Naive thymus-derived CD4-positive, alpha-beta T cell (primary cell): ENCODE measurements at regions not wholly inside any gene's neighbourhood (a gene's known extent, or its start where the extent isn't known, plus 50 kb on each side); places are given as distances from the start of the nearest gene placed in this dataset.

Experiments
- ATAC-seq: fragments of 150-1000 bp; cut with Tn5 transposase; 2 replicates; pipeline ENCODE4 v1.10.0; 2021; ENCODE audit warnings: mild to moderate bottlenecking, moderate library complexity
- CTCF ChIA-PET: fragments of 350-600 bp; sonication (Branson Sonifier 250); formaldehyde crosslinking; loops from one replicate; lab custom pipeline; 2021; ENCODE audit warnings: antibody characterized with exemption; lab: Charles Lee
- POLR2A ChIA-PET: fragments of 350-600 bp; sonication (Branson Sonifier 250); formaldehyde crosslinking; loops from one replicate; lab custom pipeline; 2021; ENCODE audit warnings: antibody characterized with exemption, inconsistent platforms; lab: Charles Lee
- DNase-seq, 9 donors: peaks; one replicate each; pipeline versions ENCODE4 v3.0.0 to v3.0.0-alpha.2; 2020 to 2022; ENCODE audit warnings: mixed read lengths in 1 of 9
- H3K27ac ChIP-seq: one replicate; pipeline ENCODE4 v1.7.0; 2013; ENCODE audit warnings: mild to moderate bottlenecking, low read depth, low read length, moderate library complexity
- H3K27me3 ChIP-seq, 2 donors: one replicate each; pipeline ENCODE4 v1.7.0; 2013; ENCODE audit warnings: low read length in 2 of 2, mild to moderate bottlenecking in 2 of 2, moderate library complexity in 2 of 2; ENCODE audit not compliant: control insufficient read depth in 2 of 2, insufficient read depth in 2 of 2
- H3K36me3 ChIP-seq, 3 experiments: 1 replicate in 2 of 3; 2 replicates in 1 of 3; pipeline ENCODE4 v1.7.0; 2013; ENCODE audit warnings: low read length in 3 of 3, mild to moderate bottlenecking in 3 of 3, moderate library complexity in 1 of 3; ENCODE audit not compliant: insufficient read depth in 3 of 3, control insufficient read depth in 2 of 3
- H3K4me1 ChIP-seq, 2 donors: one replicate each; pipeline ENCODE4 v1.7.0; 2013; ENCODE audit warnings: low read length in 2 of 2, mild to moderate bottlenecking in 2 of 2, moderate library complexity in 1 of 2; ENCODE audit not compliant: control insufficient read depth in 2 of 2, insufficient read depth in 2 of 2
- H3K4me3 ChIP-seq: 2 replicates; pipeline ENCODE4 v1.7.0; 2013; ENCODE audit warnings: mild to moderate bottlenecking, low read length
- H3K9me3 ChIP-seq, 3 experiments: 1 replicate in 2 of 3; 2 replicates in 1 of 3; pipeline ENCODE4 v1.7.0; 2013; ENCODE audit warnings: low read length in 3 of 3; ENCODE audit not compliant: control insufficient read depth in 2 of 3
- H3K27ac Mint-ChIP-seq, 9 donors: one replicate each; pipeline ENCODE4 v1.8.0; 2020 to 2022; ENCODE audit warnings: mixed read lengths in 9 of 9, mild to moderate bottlenecking in 8 of 9, moderate library complexity in 5 of 9, inconsistent platforms in 2 of 9
- H3K27me3 Mint-ChIP-seq, 5 donors: one replicate each; pipeline ENCODE4 v1.8.0; 2021 to 2022; ENCODE audit warnings: mixed read lengths in 5 of 5, mild to moderate bottlenecking in 1 of 5
- H3K36me3 Mint-ChIP-seq, 5 donors: one replicate each; pipeline ENCODE4 v1.8.0; 2020 to 2022; ENCODE audit warnings: mixed read lengths in 5 of 5, mild to moderate bottlenecking in 3 of 5, inconsistent platforms in 1 of 5
- H3K4me1 Mint-ChIP-seq, 7 donors: one replicate each; pipeline ENCODE4 v1.8.0; 2020 to 2022; ENCODE audit warnings: mixed read lengths in 7 of 7, mild to moderate bottlenecking in 3 of 7, inconsistent platforms in 1 of 7
- H3K4me3 Mint-ChIP-seq, 10 donors: one replicate each; pipeline ENCODE4 v1.8.0; 2020 to 2022; ENCODE audit warnings: mild to moderate bottlenecking in 10 of 10, mixed read lengths in 10 of 10, moderate library complexity in 6 of 10, inconsistent platforms in 2 of 10
- H3K9me3 Mint-ChIP-seq, 11 donors: one replicate each; pipeline ENCODE4 v1.8.0; 2020 to 2022; ENCODE audit warnings: mixed read lengths in 11 of 11, mild to moderate bottlenecking in 4 of 11, inconsistent platforms in 1 of 11, moderate library complexity in 1 of 11
- intact Hi-C, 2 donors: fragments of 100-400 bp; cut with micrococcal nuclease; formaldehyde crosslinking; loops; one replicate each; pipeline ENCODE4 v1.15.1; 2023

DNA sequence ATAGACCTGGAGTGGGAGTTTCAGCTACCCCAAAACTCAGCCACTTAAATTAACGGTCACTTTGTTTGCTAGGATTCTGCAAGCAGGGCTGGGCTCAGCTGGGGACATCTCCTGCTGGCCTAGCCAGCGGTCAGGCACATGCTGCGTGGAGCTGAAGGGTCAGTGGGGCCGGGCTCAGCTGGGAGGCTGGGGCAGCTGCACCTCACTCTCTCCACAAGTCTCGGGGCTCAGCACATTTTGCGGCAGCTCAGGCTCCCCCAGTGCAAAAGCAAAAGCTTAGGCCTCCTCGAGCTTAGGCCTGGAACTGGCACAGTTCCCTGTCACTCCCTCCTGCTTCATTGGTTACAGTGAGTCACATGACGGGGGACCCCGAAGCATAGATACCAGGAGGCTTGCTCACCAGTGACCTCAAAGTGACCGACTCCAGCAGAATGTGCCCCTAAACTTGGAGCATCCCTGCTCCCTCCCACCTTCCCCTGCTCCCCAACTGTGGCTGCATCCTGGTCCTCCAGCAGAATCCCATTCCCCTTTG, 80.6 kb upstream of the CST7 start:
- Mint-ChIP-seq H3K4me1 (no peaks in the 10 kb centered on the region), H3K9me3 (peaks cover 4 to 26% (median 12%) of the 10 kb centered on the region in 11 donors), H3K4me3 (no peak overlapping the region), H3K27ac (no peak overlapping the region), H3K27me3 (peaks cover 0 to 22% (median 7%) of the 10 kb centered on the region in 5 donors), H3K36me3 (peaks cover 0 to 11% (median 0%) of the 10 kb centered on the region in 5 donors)
- Histone ChIP-seq H3K9me3 (peaks cover 0 to 20% (median 0%) of the 10 kb centered on the region in 3 experiments), H3K27me3 (no peaks in the 10 kb centered on the region), H3K4me3 (no peak overlapping the region), H3K4me1 (no peaks in the 10 kb centered on the region), H3K27ac (no peak overlapping the region), H3K36me3 (no peaks in the 10 kb centered on the region)
- POLR2A ChIA-PET, result no interaction called here
- CTCF ChIA-PET, result no interaction called here
- no peak for ATAC-seq
- intact Hi-C loops, result no loop called here
- DNase-seq, result no peak

DNA sequence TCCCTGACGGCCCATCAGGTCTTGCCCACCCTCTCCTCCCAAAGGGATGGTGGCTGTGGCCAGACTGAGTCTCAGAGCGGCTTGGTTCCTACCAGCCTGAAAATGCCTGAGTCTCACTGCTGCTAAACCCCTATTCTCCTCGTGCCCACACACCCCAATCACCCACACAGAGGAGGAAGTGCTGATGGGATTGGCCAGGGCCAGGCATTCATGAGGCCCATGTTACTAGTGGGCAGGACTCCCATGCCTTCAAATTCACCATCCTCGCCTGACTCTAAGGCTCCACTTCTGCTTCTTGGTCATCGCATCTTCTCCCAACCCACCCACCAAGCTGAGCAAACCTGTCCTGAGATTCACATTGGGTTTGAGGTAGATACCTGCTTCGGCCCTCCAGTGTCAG, 80.1 kb upstream of the CST7 start:
- ChIA-PET CTCF (no interaction called here), POLR2A (no interaction called here)
- Histone ChIP-seq H3K4me3 (no peak overlapping the region), H3K9me3 (peaks cover 0 to 20% (median 0%) of the 10 kb centered on the region in 3 experiments), H3K36me3 (no peaks in the 10 kb centered on the region), H3K27me3 (no peaks in the 10 kb centered on the region), H3K4me1 (no peaks in the 10 kb centered on the region), H3K27ac (no peak overlapping the region)
- H3K9me3 Mint-ChIP-seq, result peaks cover 4 to 22% (median 10%) of the 10 kb centered on the region in 11 donors
- H3K27me3 Mint-ChIP-seq, result peaks cover 0 to 22% (median 9%) of the 10 kb centered on the region in 5 donors
- intact Hi-C loops, result no loop called here
- no peak for DNase-seq
- peaks cover 0 to 11% (median 0%) of the 10 kb centered on the region in 5 donors for H3K36me3 Mint-ChIP-seq
- H3K4me1 Mint-ChIP-seq, result no peaks in the 10 kb centered on the region
- H3K4me3 Mint-ChIP-seq, result no peak overlapping the region
- ATAC-seq, result no peak
- H3K27ac Mint-ChIP-seq, result peak overlapping the region in 1 of 9 donors; percentile 55

DNA sequence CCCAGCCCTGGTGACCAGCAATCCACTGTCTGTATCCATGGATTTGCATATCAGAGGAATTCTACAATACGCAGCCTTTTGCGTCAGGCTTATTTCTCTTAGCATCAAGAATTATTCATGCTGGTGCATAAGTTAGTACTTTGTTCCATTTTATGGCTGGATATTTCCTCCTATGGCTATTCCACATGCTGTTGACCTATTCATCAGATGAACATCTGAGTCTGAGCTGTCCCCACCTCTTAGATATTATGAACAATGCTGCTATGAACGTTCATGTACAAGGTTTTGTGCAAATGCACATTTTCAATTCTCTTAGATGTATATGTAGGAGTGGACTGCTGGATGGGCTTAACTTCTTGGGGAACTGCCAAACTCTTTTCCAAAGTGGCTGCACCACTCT, 79.0 kb upstream of the CST7 start:
- CTCF ChIA-PET, result no interaction called here
- H3K4me1 Mint-ChIP-seq, result no peaks in the 10 kb centered on the region
- POLR2A ChIA-PET, result no interaction called here
- Histone ChIP-seq H3K27ac (no peak overlapping the region), H3K36me3 (no peaks in the 10 kb centered on the region), H3K4me1 (no peaks in the 10 kb centered on the region), H3K4me3 (no peak overlapping the region), H3K9me3 (peaks cover 0 to 9% (median 0%) of the 10 kb centered on the region in 3 experiments), H3K27me3 (no peaks in the 10 kb centered on the region)
- H3K27me3 Mint-ChIP-seq, result peaks cover 0 to 30% (median 13%) of the 10 kb centered on the region in 5 donors
- no peak overlapping the region for H3K27ac Mint-ChIP-seq
- no peak for DNase-seq
- no peak for ATAC-seq
- peaks cover 0 to 6% (median 0%) of the 10 kb centered on the region in 5 donors for H3K36me3 Mint-ChIP-seq
- H3K4me3 Mint-ChIP-seq, result no peak overlapping the region
- H3K9me3 Mint-ChIP-seq, result peaks cover 0 to 11% (median 6%) of the 10 kb centered on the region in 11 donors
- intact Hi-C loops, result no loop called here

DNA sequence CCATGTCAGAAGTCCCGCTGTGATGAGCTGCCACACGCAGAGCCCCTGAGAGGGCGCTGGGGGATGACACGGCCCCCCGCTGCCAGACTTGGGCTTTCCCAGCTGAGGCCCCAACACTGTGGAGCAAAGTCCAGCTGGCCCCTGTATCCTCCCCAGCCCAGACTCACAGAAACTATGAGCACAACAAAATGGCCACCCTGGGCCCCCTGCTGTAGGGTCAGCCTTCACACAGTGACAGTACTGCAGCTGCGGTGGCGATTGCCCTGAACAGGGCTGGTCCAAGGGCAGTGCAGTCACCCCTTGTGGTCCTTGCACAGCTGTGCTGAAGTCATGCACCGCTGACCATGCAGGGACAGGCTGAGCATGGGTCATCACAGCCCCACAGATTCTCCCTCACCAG, 78.2 kb upstream of the CST7 start:
- no peak for ATAC-seq
- peaks cover 0 to 33% (median 13%) of the 10 kb centered on the region in 5 donors for H3K27me3 Mint-ChIP-seq
- intact Hi-C loops, result no loop called here
- Histone ChIP-seq H3K4me3 (no peak overlapping the region), H3K27me3 (no peaks in the 10 kb centered on the region), H3K27ac (no peak overlapping the region), H3K4me1 (no peaks in the 10 kb centered on the region), H3K36me3 (no peaks in the 10 kb centered on the region), H3K9me3 (peaks cover 0 to 3% (median 0%) of the 10 kb centered on the region in 3 experiments)
- peaks cover 0 to 3% (median under 1%) of the 10 kb centered on the region in 11 donors for H3K9me3 Mint-ChIP-seq
- H3K36me3 Mint-ChIP-seq, result no peaks in the 10 kb centered on the region
- ChIA-PET CTCF (no interaction called here), POLR2A (no interaction called here)
- no peak overlapping the region for H3K27ac Mint-ChIP-seq
- no peak for DNase-seq
- no peaks in the 10 kb centered on the region for H3K4me1 Mint-ChIP-seq
- H3K4me3 Mint-ChIP-seq, result peak overlapping the region in 1 of 10 donors; percentile 18

DNA sequence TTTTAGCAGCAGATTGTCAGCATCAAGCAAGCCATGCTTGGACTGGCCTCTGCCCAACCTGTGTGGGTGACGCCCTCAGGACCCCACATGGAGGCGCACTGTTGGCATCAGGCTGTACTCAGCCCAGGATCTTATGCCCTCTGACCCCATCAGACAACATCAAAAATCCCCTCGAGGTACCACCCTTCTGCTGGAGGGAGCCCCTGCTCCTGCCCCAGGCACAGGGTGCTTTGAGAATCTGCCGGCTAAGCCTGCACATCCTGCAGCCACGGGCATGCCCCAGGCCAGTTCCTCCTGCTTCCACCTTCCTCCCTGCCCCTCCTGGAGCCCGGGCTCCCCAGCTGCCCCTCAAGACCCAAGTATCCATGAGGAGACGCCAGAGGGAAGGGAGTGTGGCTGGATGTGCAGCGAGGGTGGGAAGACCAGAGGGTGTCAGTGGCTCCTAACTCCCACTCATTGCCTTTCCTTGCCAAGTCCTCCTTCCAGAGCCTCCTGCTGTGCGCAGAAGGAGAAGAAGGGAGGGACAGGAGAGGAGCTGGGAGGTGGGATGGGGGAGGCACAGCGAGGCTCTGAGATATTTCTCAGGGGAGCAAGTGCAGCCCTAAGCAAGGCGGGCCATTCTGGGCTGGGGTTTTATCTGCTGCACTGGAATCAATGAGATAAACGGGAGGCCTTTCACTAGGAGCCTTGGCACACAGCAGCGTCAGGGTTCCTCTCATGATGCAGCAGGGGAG, 77.4 kb upstream of the CST7 start:
- Histone ChIP-seq H3K36me3 (no peaks in the 10 kb centered on the region), H3K9me3 (no peaks in the 10 kb centered on the region), H3K27me3 (no peaks in the 10 kb centered on the region), H3K4me3 (no peak overlapping the region), H3K27ac (no peak overlapping the region), H3K4me1 (no peaks in the 10 kb centered on the region)
- DNase-seq (no peak), ATAC-seq (no peak)
- ChIA-PET CTCF (no interaction called here), POLR2A (no interaction called here)
- Mint-ChIP-seq H3K4me3 (no peak overlapping the region), H3K27ac (no peak overlapping the region), H3K27me3 (peaks cover 0 to 33% (median 13%) of the 10 kb centered on the region in 5 donors), H3K36me3 (no peaks in the 10 kb centered on the region), H3K9me3 (peaks cover 0 to 1% (median 0%) of the 10 kb centered on the region in 11 donors), H3K4me1 (no peaks in the 10 kb centered on the region)
- intact Hi-C loops, result no loop called here

DNA sequence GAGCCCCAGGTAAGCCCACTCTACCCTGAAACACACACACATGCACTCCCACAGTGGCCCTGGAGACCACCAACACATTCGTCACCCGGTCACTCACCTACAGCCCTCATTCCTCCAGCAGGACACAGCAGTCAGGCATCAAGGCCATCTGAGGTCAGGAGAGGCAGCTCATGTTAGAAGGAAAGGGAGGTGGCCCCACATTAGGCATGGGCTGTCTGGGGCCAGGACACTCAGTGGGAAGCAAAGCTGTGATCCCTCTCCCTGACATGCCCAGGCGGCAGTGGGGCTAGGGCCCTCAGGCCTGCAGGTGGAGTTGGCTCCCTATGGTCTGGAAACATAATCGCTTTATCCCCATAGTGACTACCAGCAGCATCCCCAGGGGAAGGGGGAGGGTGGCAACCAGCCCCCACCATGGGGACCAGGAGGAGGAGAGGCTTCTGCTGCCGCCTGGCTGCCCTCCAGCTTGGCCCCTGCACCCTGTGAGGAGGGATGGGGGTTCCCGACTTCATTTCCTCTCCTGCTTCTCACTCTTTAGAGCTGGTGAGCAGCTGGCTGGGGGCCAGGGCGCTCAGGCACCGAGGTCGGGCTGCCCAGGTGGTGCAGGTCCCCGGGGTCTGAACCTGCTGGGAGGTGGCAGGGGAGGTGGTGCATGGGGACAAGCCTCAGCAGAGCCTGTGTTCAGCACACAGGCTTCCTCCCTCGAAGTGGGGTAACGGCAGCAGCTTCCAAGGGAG, 76.6 kb upstream of the CST7 start:
- Mint-ChIP-seq H3K36me3 (no peaks in the 10 kb centered on the region), H3K9me3 (peaks cover 0 to 1% (median 0%) of the 10 kb centered on the region in 11 donors), H3K27ac (no peak overlapping the region), H3K4me1 (no peaks in the 10 kb centered on the region), H3K27me3 (peaks cover 0 to 33% (median 13%) of the 10 kb centered on the region in 5 donors), H3K4me3 (no peak overlapping the region)
- Histone ChIP-seq H3K9me3 (no peaks in the 10 kb centered on the region), H3K4me3 (no peak overlapping the region), H3K27ac (no peak overlapping the region), H3K27me3 (no peaks in the 10 kb centered on the region), H3K36me3 (no peaks in the 10 kb centered on the region), H3K4me1 (no peaks in the 10 kb centered on the region)
- intact Hi-C loops, result no loop called here
- POLR2A ChIA-PET, result no interaction called here
- CTCF ChIA-PET, result no interaction called here
- DNase-seq (no peak), ATAC-seq (no peak)
